SKM-1 treated with dmso at 0.1 percent for 144 hours (cell line): ENCODE measurements at regions not wholly inside any gene's neighbourhood (a gene's known extent, or its start where the extent isn't known, plus 50 kb on each side); places are given as distances from the start of the nearest gene placed in this dataset.
A peak's percentile ranks its signal among the peaks of the same experiment; 100 is the strongest.

Experiments
- DNase-seq: peaks from one replicate; lab custom pipeline; 2025; ENCODE audit not compliant: unreplicated experiment; lab: John Stamatoyannopoulos, UW

GRCh38 chr3:95120921-95121320 is 1058.1 kb downstream of the NSUN3 start:
- no peak for DNase-seq

- peak; percentile 78 for DNase-seq
Observed at GRCh38 chr3:95123104-95123503, 1060.2 kb downstream of the NSUN3 start.

- no peak for DNase-seq
Observed at GRCh38 chr3:95134693-95135413, 1072.0 kb downstream of the NSUN3 start.

- DNase-seq: no peak
Observed at GRCh38 chr3:95148107-95148506, 1085.2 kb downstream of the NSUN3 start.

GRCh38 chr3:95151590-95151989 is 1088.7 kb downstream of the NSUN3 start:
- DNase-seq: no peak

- DNase-seq: no peak
Observed at GRCh38 chr3:95154766-95155165, 1091.9 kb downstream of the NSUN3 start.

- DNase-seq: no peak
Observed at GRCh38 chr3:95162794-95163193, 1099.9 kb downstream of the NSUN3 start.

- DNase-seq: no peak
Observed at GRCh38 chr3:95167748-95168147, 1104.9 kb downstream of the NSUN3 start.

- DNase-seq: no peak
Observed at GRCh38 chr3:95168526-95168925, 1105.7 kb downstream of the NSUN3 start.

GRCh38 chr3:95172164-95172943 is 1109.5 kb downstream of the NSUN3 start:
- no peak for DNase-seq

- DNase-seq: no peak
Observed at GRCh38 chr3:95177096-95177495, 1114.2 kb downstream of the NSUN3 start.

GRCh38 chr3:95184038-95184437 is 1121.2 kb downstream of the NSUN3 start:
- DNase-seq: no peak

GRCh38 chr3:95189348-95189747 is 1126.5 kb downstream of the NSUN3 start:
- DNase-seq: no peak

GRCh38 chr3:95197661-95198060 is 1134.8 kb downstream of the NSUN3 start:
- no peak for DNase-seq

GRCh38 chr3:95200384-95200783 is 1137.5 kb downstream of the NSUN3 start:
- DNase-seq: no peak

GRCh38 chr3:95210878-95211277 is 1148.0 kb downstream of the NSUN3 start:
- no peak for DNase-seq

GRCh38 chr3:95212117-95212516 is 1149.3 kb downstream of the NSUN3 start:
- DNase-seq: no peak

- DNase-seq: no peak
Observed at GRCh38 chr3:95215437-95215957, 1152.6 kb downstream of the NSUN3 start.

GRCh38 chr3:95217661-95218060 is 1154.8 kb downstream of the NSUN3 start:
- DNase-seq: no peak

GRCh38 chr3:95218484-95218883 is 1155.6 kb downstream of the NSUN3 start:
- DNase-seq: no peak

GRCh38 chr3:95226437-95226836 is 1163.6 kb downstream of the NSUN3 start:
- no peak for DNase-seq

- no peak for DNase-seq
Observed at GRCh38 chr3:95227092-95227491, 1164.2 kb downstream of the NSUN3 start.
